ENCODE measurements at regions not wholly inside any gene's neighbourhood (a gene's known extent, or its start where the extent isn't known, plus 50 kb on each side); places are given as distances from the start of the nearest gene placed in this dataset.

DNA sequence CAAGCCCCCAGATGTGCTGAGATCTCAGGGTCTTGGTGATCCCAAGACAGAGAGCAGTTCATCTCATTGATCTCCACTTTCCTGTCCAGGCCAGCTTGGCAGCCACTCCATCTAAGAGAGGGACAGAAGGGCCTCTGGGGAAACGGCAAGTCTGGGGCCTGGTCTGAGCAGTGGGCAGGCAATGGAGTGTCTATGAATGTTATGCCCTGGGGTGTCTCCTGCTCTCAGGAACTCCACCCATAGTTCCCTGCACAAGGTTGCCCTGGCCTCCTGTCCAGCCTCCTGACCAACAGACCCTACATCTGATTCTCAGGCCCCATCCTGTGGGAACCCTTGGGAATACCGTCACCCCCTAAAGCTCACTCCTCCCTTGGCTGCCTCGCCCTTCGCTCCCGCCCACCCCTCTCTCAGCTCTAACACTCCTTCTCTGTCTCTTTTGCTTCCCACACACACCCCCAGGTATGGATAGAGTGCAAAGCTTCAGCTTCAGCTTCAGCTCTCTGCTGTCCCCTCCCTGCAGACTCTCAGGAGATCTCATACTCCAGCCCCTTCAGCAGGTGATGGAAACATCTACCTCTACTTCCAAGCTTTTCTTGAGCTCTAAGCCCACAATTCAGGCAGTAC, 83.0 kb downstream of the HIF1AN start:
- no peaks in the 10 kb centered on the region for H4K20me1 ChIP-seq (ENCODE audit: low read depth, low read length)
- no peaks in the 10 kb centered on the region for H3K27me3 ChIP-seq (ENCODE audit: low read length)
- H3K9ac ChIP-seq (ENCODE audit: low read length), result no peak overlapping the region
- H3F3A ChIP-seq (ENCODE audit: insufficient read depth), result no peaks in the 10 kb centered on the region
- no peak overlapping the region for H2AFZ ChIP-seq (ENCODE audit: low read depth, low read length, severe bottlenecking)
- H3K4me2 ChIP-seq (ENCODE audit: low read depth, low read length, poor library complexity, severe bottlenecking), result no peak overlapping the region
- no peaks in the 10 kb centered on the region for H3K9me2 ChIP-seq (replicated peaks; ENCODE audit: insufficient read depth, low read length)
- H3K79me2 ChIP-seq (ENCODE audit: insufficient read depth, low read length), result no peaks in the 10 kb centered on the region
- H3K36me3 ChIP-seq (ENCODE audit: low read length), result no peaks in the 10 kb centered on the region
- H3K4me3 ChIP-seq (ENCODE audit: insufficient read depth, low read length, poor library complexity, severe bottlenecking), result no peak overlapping the region
- H3K9me3 ChIP-seq (ENCODE audit: insufficient read depth, low read length), result no peaks in the 10 kb centered on the region
- H3K27ac ChIP-seq (ENCODE audit: low read depth, low read length), result no peak overlapping the region
- TF ChIP-seq, protein P1, sequence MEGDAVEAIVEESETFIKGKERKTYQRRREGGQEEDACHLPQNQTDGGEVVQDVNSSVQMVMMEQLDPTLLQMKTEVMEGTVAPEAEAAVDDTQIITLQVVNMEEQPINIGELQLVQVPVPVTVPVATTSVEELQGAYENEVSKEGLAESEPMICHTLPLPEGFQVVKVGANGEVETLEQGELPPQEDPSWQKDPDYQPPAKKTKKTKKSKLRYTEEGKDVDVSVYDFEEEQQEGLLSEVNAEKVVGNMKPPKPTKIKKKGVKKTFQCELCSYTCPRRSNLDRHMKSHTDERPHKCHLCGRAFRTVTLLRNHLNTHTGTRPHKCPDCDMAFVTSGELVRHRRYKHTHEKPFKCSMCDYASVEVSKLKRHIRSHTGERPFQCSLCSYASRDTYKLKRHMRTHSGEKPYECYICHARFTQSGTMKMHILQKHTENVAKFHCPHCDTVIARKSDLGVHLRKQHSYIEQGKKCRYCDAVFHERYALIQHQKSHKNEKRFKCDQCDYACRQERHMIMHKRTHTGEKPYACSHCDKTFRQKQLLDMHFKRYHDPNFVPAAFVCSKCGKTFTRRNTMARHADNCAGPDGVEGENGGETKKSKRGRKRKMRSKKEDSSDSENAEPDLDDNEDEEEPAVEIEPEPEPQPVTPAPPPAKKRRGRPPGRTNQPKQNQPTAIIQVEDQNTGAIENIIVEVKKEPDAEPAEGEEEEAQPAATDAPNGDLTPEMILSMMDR (IDR thresholded peaks at IDR 0.05; ENCODE audit: insufficient read depth, low read length, poor library complexity, severe bottlenecking), result no peak
- no peak for TF ChIP-seq EZH2phosphoT487 (conservative IDR thresholded peaks at IDR 0.05; ENCODE audit: low read length)

DNA sequence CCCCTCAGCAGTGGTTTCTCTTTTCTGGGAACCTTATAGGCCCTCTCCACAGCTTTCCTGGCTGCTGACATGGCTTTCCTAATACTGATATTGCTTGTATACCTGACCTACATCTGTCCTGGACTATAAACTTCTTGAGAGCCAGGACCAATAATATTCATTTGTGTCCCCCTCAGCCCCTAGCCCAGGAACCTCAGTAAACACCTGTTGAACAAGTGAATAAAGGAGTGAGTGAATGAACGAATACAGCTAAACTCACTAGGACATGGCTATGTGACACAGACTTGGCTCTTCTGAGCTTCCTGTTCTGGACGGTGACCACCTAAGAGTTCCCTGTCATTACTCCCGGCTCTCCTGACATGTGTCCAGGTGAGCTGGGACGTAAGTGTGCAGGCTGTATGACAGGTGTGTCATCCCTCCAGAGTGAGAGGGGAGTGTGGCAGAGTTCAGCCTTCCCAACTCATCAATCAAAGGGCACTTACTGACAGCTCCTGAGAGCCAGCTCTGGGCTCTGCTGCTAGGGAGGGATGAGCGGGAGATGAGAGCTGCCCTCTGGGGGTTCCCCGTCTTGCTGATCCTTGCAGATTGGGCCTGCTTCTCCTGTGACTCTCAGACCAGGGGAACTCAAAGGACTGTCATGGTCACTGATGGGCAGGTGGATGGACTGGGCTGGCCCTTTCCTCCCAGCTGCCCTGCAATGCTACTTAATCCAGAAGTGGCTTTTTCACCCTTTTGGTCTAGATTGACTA, 84.5 kb downstream of the HIF1AN start:
- no peaks in the 10 kb centered on the region for H3K27me3 ChIP-seq (ENCODE audit: low read length)

DNA sequence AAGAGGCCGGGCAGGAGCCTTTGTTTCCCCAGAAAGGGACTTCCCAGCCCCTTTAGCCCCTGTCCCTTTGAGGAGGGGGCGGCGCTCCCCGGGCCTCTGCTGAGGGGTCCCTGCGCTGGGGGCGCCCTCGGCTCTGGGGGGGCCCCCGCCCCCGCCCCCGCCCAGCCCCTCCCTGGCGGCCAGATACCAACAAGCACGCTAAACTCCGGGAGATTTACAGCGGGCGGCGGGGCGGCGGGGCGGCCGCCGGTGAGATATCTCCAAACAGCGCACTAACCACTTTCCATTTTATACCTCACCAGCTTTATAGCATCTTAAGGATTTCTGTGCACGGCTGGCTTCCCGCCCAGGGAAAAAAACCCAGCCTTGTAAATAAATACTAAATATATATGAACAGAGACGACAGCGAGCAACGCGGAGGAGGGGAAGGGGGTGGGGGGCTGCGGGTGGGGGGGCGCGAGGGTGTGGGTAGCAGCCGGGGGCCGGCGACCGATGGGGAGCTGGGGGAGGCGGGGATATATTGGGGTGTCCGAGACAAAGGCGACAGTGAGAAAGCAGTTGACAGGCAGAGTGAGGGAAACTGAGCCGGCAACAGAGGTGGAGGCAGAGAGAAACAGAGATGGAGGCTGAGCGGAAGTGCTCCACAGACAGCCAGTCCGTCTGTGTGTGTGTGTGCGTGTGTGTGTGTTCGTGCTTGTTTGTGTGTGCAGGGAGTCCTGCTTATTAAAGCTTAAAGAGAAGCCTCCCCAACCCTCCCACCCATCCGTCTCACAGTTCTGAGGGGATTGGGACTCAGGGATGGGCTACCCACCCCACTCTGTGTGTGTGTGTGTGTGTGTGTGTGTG, 85.8 kb downstream of the HIF1AN start:
- no peaks in the 10 kb centered on the region for H3K9me2 ChIP-seq (replicated peaks; ENCODE audit: insufficient read depth, low read length)
- H3K79me2 ChIP-seq (ENCODE audit: insufficient read depth, low read length), result no peaks in the 10 kb centered on the region
- H3K9me3 ChIP-seq (ENCODE audit: insufficient read depth, low read length), result no peaks in the 10 kb centered on the region
- H3K4me2 ChIP-seq (ENCODE audit: low read depth, low read length, poor library complexity, severe bottlenecking), result no peak overlapping the region
- no peak overlapping the region for H2AFZ ChIP-seq (ENCODE audit: low read depth, low read length, severe bottlenecking)
- no peak overlapping the region for H3K9ac ChIP-seq (ENCODE audit: low read length)
- no peaks in the 10 kb centered on the region for H3F3A ChIP-seq (ENCODE audit: insufficient read depth)
- no peak for TF ChIP-seq EZH2phosphoT487 (conservative IDR thresholded peaks at IDR 0.05; ENCODE audit: low read length)
- TF ChIP-seq, protein P1 (IDR thresholded peaks at IDR 0.05; ENCODE audit: insufficient read depth, low read length, poor library complexity, severe bottlenecking), result no peak
- H3K36me3 ChIP-seq (ENCODE audit: low read length), result no peaks in the 10 kb centered on the region
- H3K4me3 ChIP-seq (ENCODE audit: insufficient read depth, low read length, poor library complexity, severe bottlenecking), result no peak overlapping the region
- 0 out of 2 replicates have a peak, but pooled peaks cover under 1% of the 10 kb centered on the region for H3K27me3 ChIP-seq (ENCODE audit: low read length)
- H3K27ac ChIP-seq (ENCODE audit: low read depth, low read length), result no peak overlapping the region
- no peaks in the 10 kb centered on the region for H4K20me1 ChIP-seq (ENCODE audit: low read depth, low read length)

More for the DNA sequence above, 84.5 kb downstream of the HIF1AN start:
- no peak overlapping the region for H3K9ac ChIP-seq (ENCODE audit: low read length)
- no peaks in the 10 kb centered on the region for H3K9me2 ChIP-seq (replicated peaks; ENCODE audit: insufficient read depth, low read length)
- H3K36me3 ChIP-seq (ENCODE audit: low read length), result no peaks in the 10 kb centered on the region
- no peak overlapping the region for H3K4me2 ChIP-seq (ENCODE audit: low read depth, low read length, poor library complexity, severe bottlenecking)
- no peaks in the 10 kb centered on the region for H4K20me1 ChIP-seq (ENCODE audit: low read depth, low read length)
- H3K79me2 ChIP-seq (ENCODE audit: insufficient read depth, low read length), result no peaks in the 10 kb centered on the region
- H2AFZ ChIP-seq (ENCODE audit: low read depth, low read length, severe bottlenecking), result no peak overlapping the region
- H3F3A ChIP-seq (ENCODE audit: insufficient read depth), result no peaks in the 10 kb centered on the region
- no peaks in the 10 kb centered on the region for H3K9me3 ChIP-seq (ENCODE audit: insufficient read depth, low read length)
- no peak overlapping the region for H3K27ac ChIP-seq (ENCODE audit: low read depth, low read length)
- TF ChIP-seq EZH2phosphoT487 (conservative IDR thresholded peaks at IDR 0.05; ENCODE audit: low read length), result no peak
- TF ChIP-seq, protein P1 (IDR thresholded peaks at IDR 0.05; ENCODE audit: insufficient read depth, low read length, poor library complexity, severe bottlenecking), result no peak
- H3K4me3 ChIP-seq (ENCODE audit: insufficient read depth, low read length, poor library complexity, severe bottlenecking), result no peak overlapping the region
